Fibroblast of lung (primary cell): ENCODE measurements at regions not wholly inside any gene's neighbourhood (a gene's known extent, or its start where the extent isn't known, plus 50 kb on each side); places are given as distances from the start of the nearest gene placed in this dataset.

Experiments used
- DNase-seq, 2 donors: peaks; one replicate each; pipeline versions ENCODE4 v3.0.0 to v3.0.0-alpha.2; 2010; ENCODE audit warnings: low read depth in 2 of 2
- H2AFZ ChIP-seq: 2 replicates; pipeline ENCODE4 v1.5.1; 2012; ENCODE audit warnings: low read length, control low read depth, inconsistent platforms
- H3K27ac ChIP-seq: 2 replicates; pipeline ENCODE4 v1.5.1; 2011; ENCODE audit warnings: low read length, control low read depth; ENCODE audit not compliant: insufficient read depth
- H3K27me3 ChIP-seq: 2 replicates; pipeline ENCODE4 v1.5.1; 2011; ENCODE audit warnings: mild to moderate bottlenecking, low read length; ENCODE audit not compliant: control insufficient read depth, insufficient read depth
- H3K36me3 ChIP-seq: 2 replicates; pipeline ENCODE4 v1.5.1; 2011; ENCODE audit warnings: low read length; ENCODE audit not compliant: control insufficient read depth, insufficient read depth
- H3K4me1 ChIP-seq: 2 replicates; pipeline ENCODE4 v1.5.1; 2011; ENCODE audit warnings: low read length; ENCODE audit not compliant: control insufficient read depth, insufficient read depth; ENCODE audit errors: extremely low read depth
- H3K4me2 ChIP-seq: 2 replicates; pipeline ENCODE4 v1.5.1; 2011; ENCODE audit warnings: low read length, control low read depth; ENCODE audit not compliant: insufficient read depth; ENCODE audit errors: extremely low read depth
- H3K4me3 ChIP-seq, 4 experiments: fragments of 200-600 bp in 1 of 4; sonication (generic) in 1 of 4; replicated peaks in 1 of 4; 2 replicates each; pipeline ENCODE4 v1.5.1; 2011 to 2016; ENCODE audit warnings: low read length in 4 of 4, low read depth in 3 of 4, mild to moderate bottlenecking in 3 of 4, control low read depth in 2 of 4, inconsistent platforms in 1 of 4, mixed read lengths in 1 of 4; ENCODE audit not compliant: insufficient read depth in 1 of 4; ENCODE audit errors: control extremely low read depth in 1 of 4
- H3K79me2 ChIP-seq: 2 replicates; pipeline ENCODE4 v1.5.1; 2012; ENCODE audit warnings: mild to moderate bottlenecking, low read length, inconsistent platforms; ENCODE audit not compliant: control insufficient read depth, insufficient read depth
- H3K9ac ChIP-seq: 2 replicates; pipeline ENCODE4 v1.5.1; 2011; ENCODE audit warnings: mild to moderate bottlenecking, low read length, control low read depth; ENCODE audit not compliant: insufficient read depth
- H3K9me3 ChIP-seq: 2 replicates; pipeline ENCODE4 v1.5.1; 2012; ENCODE audit warnings: low read depth, low read length; ENCODE audit not compliant: control insufficient read depth, insufficient read depth
- H4K20me1 ChIP-seq: 2 replicates; pipeline ENCODE4 v1.5.1; 2011; ENCODE audit warnings: low read length; ENCODE audit not compliant: control insufficient read depth, insufficient read depth; ENCODE audit errors: extremely low read depth
- EZH2 ChIP-seq: IDR thresholded peaks from 2 replicates; pipeline ENCODE4 v1.5.1; 2012; ENCODE audit warnings: low read length, control low read depth, mild to moderate bottlenecking; ENCODE audit errors: missing control alignments
- TF ChIP-seq, protein P1 (sequence below), 2 donors: IDR thresholded peaks in 1 of 2; conservative IDR thresholded peaks in 1 of 2; 1 replicate in 1 of 2; 2 replicates in 1 of 2; pipeline ENCODE4 v1.5.1; 2011 to 2012; ENCODE audit warnings: low read length in 2 of 2, control low read depth in 1 of 2, inconsistent platforms in 1 of 2, low read depth in 1 of 2, mild to moderate bottlenecking in 1 of 2

DNA sequence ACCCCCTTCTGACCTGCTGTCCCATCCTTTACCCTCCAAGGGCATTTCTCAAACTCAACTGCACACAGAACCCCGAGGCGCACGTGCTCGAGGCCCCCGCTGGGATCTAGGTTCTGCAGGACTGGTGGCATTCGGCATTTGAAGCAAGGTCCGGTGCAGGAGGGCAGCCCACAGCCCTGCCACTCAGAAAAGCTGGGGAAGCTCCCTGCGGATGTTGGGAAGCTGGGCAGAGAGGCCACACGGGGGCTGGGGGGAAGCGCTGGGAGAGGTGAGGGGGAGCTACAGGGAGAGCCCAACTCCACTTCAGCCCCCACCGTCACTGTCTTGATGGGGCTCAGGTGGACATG is 51.2 kb upstream of the SLCO4A1 start:
- Histone ChIP-seq H3K9me3 (no peaks in the 10 kb centered on the region), H3K36me3 (no peaks in the 10 kb centered on the region), H3K9ac (no peak overlapping the region), H3K79me2 (no peaks in the 10 kb centered on the region), H3K4me2 (no peak overlapping the region), H4K20me1 (no peaks in the 10 kb centered on the region), H3K27ac (no peak overlapping the region), H3K4me1 (no peaks in the 10 kb centered on the region), H3K27me3 (no peaks in the 10 kb centered on the region), H3K4me3 (no peak overlapping the region), H2AFZ (no peak overlapping the region)
- TF ChIP-seq EZH2 = no peak
- TF ChIP-seq, protein P1, sequence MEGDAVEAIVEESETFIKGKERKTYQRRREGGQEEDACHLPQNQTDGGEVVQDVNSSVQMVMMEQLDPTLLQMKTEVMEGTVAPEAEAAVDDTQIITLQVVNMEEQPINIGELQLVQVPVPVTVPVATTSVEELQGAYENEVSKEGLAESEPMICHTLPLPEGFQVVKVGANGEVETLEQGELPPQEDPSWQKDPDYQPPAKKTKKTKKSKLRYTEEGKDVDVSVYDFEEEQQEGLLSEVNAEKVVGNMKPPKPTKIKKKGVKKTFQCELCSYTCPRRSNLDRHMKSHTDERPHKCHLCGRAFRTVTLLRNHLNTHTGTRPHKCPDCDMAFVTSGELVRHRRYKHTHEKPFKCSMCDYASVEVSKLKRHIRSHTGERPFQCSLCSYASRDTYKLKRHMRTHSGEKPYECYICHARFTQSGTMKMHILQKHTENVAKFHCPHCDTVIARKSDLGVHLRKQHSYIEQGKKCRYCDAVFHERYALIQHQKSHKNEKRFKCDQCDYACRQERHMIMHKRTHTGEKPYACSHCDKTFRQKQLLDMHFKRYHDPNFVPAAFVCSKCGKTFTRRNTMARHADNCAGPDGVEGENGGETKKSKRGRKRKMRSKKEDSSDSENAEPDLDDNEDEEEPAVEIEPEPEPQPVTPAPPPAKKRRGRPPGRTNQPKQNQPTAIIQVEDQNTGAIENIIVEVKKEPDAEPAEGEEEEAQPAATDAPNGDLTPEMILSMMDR (conservative IDR thresholded peaks at IDR 0.05 in 1 of 2, IDR thresholded peaks at IDR 0.05 in 1 of 2; ENCODE audit: low read depth in 1 of 2, low read length in 2 of 2) = no peak
- no peak for DNase-seq

DNA sequence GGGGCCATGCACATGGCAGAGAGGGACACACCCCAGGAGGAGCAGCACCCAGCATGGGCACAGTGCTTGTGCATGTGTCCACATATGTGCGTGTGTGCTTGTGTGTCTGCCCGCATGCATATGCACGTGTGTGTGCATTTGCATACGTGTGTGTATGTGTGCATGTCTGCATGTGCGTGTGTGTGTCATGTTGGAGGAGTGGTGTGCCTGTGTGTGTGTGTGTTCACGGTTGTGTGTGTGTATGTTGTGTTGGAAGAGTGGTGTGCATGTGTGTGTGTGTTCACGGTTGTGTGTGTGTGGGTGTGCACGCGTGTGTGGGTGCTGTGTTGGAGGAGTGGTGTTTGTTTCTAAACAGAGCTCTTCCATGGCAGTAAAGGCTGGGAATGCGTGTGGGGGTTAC is 50.7 kb upstream of the SLCO4A1 start:
- TF ChIP-seq, protein P1 (conservative IDR thresholded peaks at IDR 0.05 in 1 of 2, IDR thresholded peaks at IDR 0.05 in 1 of 2; ENCODE audit: low read depth in 1 of 2, low read length in 2 of 2) = no peak
- TF ChIP-seq EZH2 = no peak
- no peaks in the 10 kb centered on the region for H3K4me1 ChIP-seq

More for the DNA sequence above, 50.7 kb upstream of the SLCO4A1 start:
- H2AFZ ChIP-seq = no peak overlapping the region
- no peaks in the 10 kb centered on the region for H3K36me3 ChIP-seq
- H3K4me2 ChIP-seq = no peak overlapping the region
- H3K27ac ChIP-seq = no peak overlapping the region
- H3K4me3 ChIP-seq = no peak overlapping the region
- no peak overlapping the region for H3K9ac ChIP-seq
- H3K27me3 ChIP-seq = no peaks in the 10 kb centered on the region
- H3K79me2 ChIP-seq = no peaks in the 10 kb centered on the region
- no peaks in the 10 kb centered on the region for H4K20me1 ChIP-seq
- H3K9me3 ChIP-seq = no peaks in the 10 kb centered on the region
- no peak for DNase-seq
